GM12872 (cell line): ENCODE measurements at regions not wholly inside any gene's neighbourhood (a gene's known extent, or its start where the extent isn't known, plus 50 kb on each side); places are given as distances from the start of the nearest gene placed in this dataset.

Source experiments
- CTCF ChIP-seq: IDR thresholded peaks from 3 replicates; pipeline ENCODE4 v1.5.1; 2011; ENCODE audit warnings: low read depth, mild to moderate bottlenecking, low read length, moderate library complexity; ENCODE audit not compliant: insufficient read depth

GRCh38 chr9:87029905-87030304 is 82.6 kb upstream of the GAS1 start:
- no peak for TF ChIP-seq CTCF

GRCh38 chr9:87034841-87035240 is 87.5 kb upstream of the GAS1 start:
- no peak for TF ChIP-seq CTCF

GRCh38 chr9:87035879-87036278 is 88.6 kb upstream of the GAS1 start:
- TF ChIP-seq CTCF: no peak

- TF ChIP-seq CTCF: no peak
Observed at GRCh38 chr9:87036506-87036905, 89.2 kb upstream of the GAS1 start.

GRCh38 chr9:87039809-87040392 is 92.6 kb upstream of the GAS1 start:
- TF ChIP-seq CTCF: no peak

- no peak for TF ChIP-seq CTCF
Observed at GRCh38 chr9:87040410-87041009, 93.2 kb upstream of the GAS1 start.

- TF ChIP-seq CTCF: no peak
Observed at GRCh38 chr9:87054999-87055686, 107.8 kb upstream of the GAS1 start.
